Testis (tissue), 2 donors: ENCODE measurements at regions not wholly inside any gene's neighbourhood (a gene's known extent, or its start where the extent isn't known, plus 50 kb on each side); places are given as distances from the start of the nearest gene placed in this dataset.

Experiments used
- DNase-seq: peaks from one replicate; pipeline ENCODE4 v3.0.0-alpha.2; 2019
- H3K27ac ChIP-seq, 2 donors: fragments of 200-600 bp; sonication (generic); one replicate each; pipeline ENCODE4 v1.5.1; 2019
- H3K27me3 ChIP-seq: fragments of 200-600 bp; sonication (generic); one replicate; pipeline ENCODE4 v1.5.1; 2019
- H3K36me3 ChIP-seq: fragments of 200-600 bp; sonication (generic); one replicate; pipeline ENCODE4 v1.5.1; 2017; ENCODE audit warnings: low read depth; ENCODE audit errors: missing control alignments
- H3K4me1 ChIP-seq: fragments of 200-600 bp; sonication (generic); one replicate; pipeline ENCODE4 v1.5.1; 2019
- H3K4me3 ChIP-seq, 2 donors: fragments of 200-600 bp; sonication (generic); one replicate each; pipeline ENCODE4 v1.5.1; 2017 to 2019
- H3K9me3 ChIP-seq: fragments of 200-600 bp; sonication (generic); one replicate; pipeline ENCODE4 v1.5.1; 2017
- CTCF ChIP-seq, 3 experiments: fragments of 450-650 bp in 2 of 3; fragments of 200-600 bp in 1 of 3; sonication (generic) in 1 of 3; IDR thresholded peaks; one replicate each; pipeline ENCODE4 v1.5.1; 2016 to 2019; ENCODE audit warnings: antibody characterized with exemption in 3 of 3, mild to moderate bottlenecking in 2 of 3, moderate library complexity in 1 of 3
- POLR2A ChIP-seq: fragments of 450-650 bp; IDR thresholded peaks from one replicate; pipeline ENCODE4 v1.6.1; 2017; ENCODE audit warnings: antibody characterized with exemption, mild to moderate bottlenecking, moderate library complexity
- WGBS, 2 donors: methylation state at CpG; one replicate each; pipeline ENCODE4 v1.1.5; 2018; 5-methylcytosine and 5-hydroxymethylcytosine counted together
- intact Hi-C: fragments of 100-400 bp; cut with DNase I; formaldehyde crosslinking; loops from one replicate; pipeline ENCODE4 v1.15.1; 2023; ENCODE audit warnings: low total_unique reads

GRCh38 chr22:23495614-23496444 lies 84.3 kb downstream of the IGLL1 start:
- Histone ChIP-seq H3K36me3 (no peaks in the 10 kb centered on the region), H3K27ac (no peak overlapping the region), H3K4me3 (no peak overlapping the region), H3K27me3 (no peaks in the 10 kb centered on the region), H3K9me3 (no peaks in the 10 kb centered on the region), H3K4me1 (peaks cover 7% of the 10 kb centered on the region)
- 82 to 87% methylated on average over 10 of the region's 10 CpGs for WGBS, 2 donors
- intact Hi-C loops = no loop called here
- DNase-seq = no peak
- TF ChIP-seq CTCF (IDR thresholded peaks at IDR 0.05) = no peak
- no peak for TF ChIP-seq POLR2A

- 91 to 93% methylated on average over 1 of the region's 1 CpG for WGBS, 2 donors
- Histone ChIP-seq H3K27me3 (no peaks in the 10 kb centered on the region), H3K27ac (no peak overlapping the region), H3K9me3 (no peaks in the 10 kb centered on the region), H3K36me3 (no peaks in the 10 kb centered on the region), H3K4me1 (peaks cover 2% of the 10 kb centered on the region), H3K4me3 (no peak overlapping the region)
- no peak for DNase-seq
- intact Hi-C loops = no loop called here
- TF ChIP-seq POLR2A (no peak), CTCF (IDR thresholded peaks at IDR 0.05) (no peak)
Observed at GRCh38 chr22:23494930-23495266, 85.2 kb downstream of the IGLL1 start.

- Histone ChIP-seq H3K4me3 (no peak overlapping the region), H3K27ac (no peak overlapping the region), H3K27me3 (no peaks in the 10 kb centered on the region), H3K4me1 (no peaks in the 10 kb centered on the region), H3K9me3 (no peaks in the 10 kb centered on the region), H3K36me3 (no peaks in the 10 kb centered on the region)
- no peak for TF ChIP-seq CTCF (IDR thresholded peaks at IDR 0.05)
- no peak for TF ChIP-seq POLR2A
- intact Hi-C loops = no loop called here
- DNase-seq = no peak
- WGBS, 2 donors = 73 to 74% methylated on average over 4 of the region's 4 CpGs
Observed at GRCh38 chr22:23485490-23485889, 94.6 kb downstream of the IGLL1 start.

- Histone ChIP-seq H3K27ac (no peak overlapping the region), H3K36me3 (no peaks in the 10 kb centered on the region), H3K9me3 (no peaks in the 10 kb centered on the region), H3K27me3 (no peaks in the 10 kb centered on the region), H3K4me3 (no peak overlapping the region), H3K4me1 (no peaks in the 10 kb centered on the region)
- 96 to 97% methylated on average over 5 of the region's 5 CpGs for WGBS, 2 donors
- TF ChIP-seq POLR2A = no peak
- no peak for TF ChIP-seq CTCF (IDR thresholded peaks at IDR 0.05)
- no peak for DNase-seq
- intact Hi-C loops = no loop called here
Observed at GRCh38 chr22:23484651-23485050, 95.4 kb downstream of the IGLL1 start.

- intact Hi-C loops = no loop called here
- Histone ChIP-seq H3K36me3 (no peaks in the 10 kb centered on the region), H3K4me3 (no peak overlapping the region), H3K4me1 (no peaks in the 10 kb centered on the region), H3K27me3 (no peaks in the 10 kb centered on the region), H3K27ac (no peak overlapping the region), H3K9me3 (no peaks in the 10 kb centered on the region)
- no peak for DNase-seq
- no peak for TF ChIP-seq CTCF (IDR thresholded peaks at IDR 0.05)
- no peak for TF ChIP-seq POLR2A
- WGBS, 2 donors = 91 to 96% methylated on average over 5 of the region's 5 CpGs
Observed at GRCh38 chr22:23481369-23481768, 98.7 kb downstream of the IGLL1 start.
